PC-9 (cell line): ENCODE measurements at regions not wholly inside any gene's neighbourhood (a gene's known extent, or its start where the extent isn't known, plus 50 kb on each side); places are given as distances from the start of the nearest gene placed in this dataset.

ENCODE experiments used
- BruUV-seq: library from RNA; stranded (reverse); fragments of 400-500 nt; replicated peaks from 2 replicates; lab custom pipeline; 2021; lab: Mats Ljungman, UMichigan
- CTCF ChIA-PET: fragments of 300-600 bp; sonication (Branson Sonifier 250); formaldehyde crosslinking; loops from one replicate; lab custom pipeline; 2022; ENCODE audit warnings: antibody characterized with exemption; lab: Charles Lee
- POLR2A ChIA-PET: fragments of 300-600 bp; sonication (Branson Sonifier 250); formaldehyde crosslinking; loops from one replicate; lab custom pipeline; 2022; ENCODE audit warnings: antibody characterized with exemption; ENCODE audit not compliant: unreplicated experiment; lab: Charles Lee
- DNase-seq, 2 experiments: peaks; one replicate each; pipeline versions ENCODE4 v3.0.0 to v3.0.0-alpha.2; 2015 to 2022; ENCODE audit warnings: mixed read lengths in 1 of 2
- H2AFZ ChIP-seq: fragments of 200-600 bp; sonication (generic); 2 replicates; pipeline ENCODE4 v1.8.1; 2017; ENCODE audit warnings: antibody characterized with exemption
- H3F3A ChIP-seq: fragments of 200-600 bp; sonication (generic); 2 replicates; pipeline ENCODE4 v1.8.1; 2017; ENCODE audit warnings: antibody characterized with exemption, mild to moderate bottlenecking, low read depth; ENCODE audit not compliant: insufficient read depth
- H3K27ac ChIP-seq: fragments of 200-600 bp; sonication (generic); 2 replicates; pipeline ENCODE4 v1.6.1; 2016; ENCODE audit warnings: mixed run types
- H3K27me3 ChIP-seq: fragments of 200-600 bp; sonication (generic); 2 replicates; pipeline ENCODE4 v1.6.1; 2016; ENCODE audit warnings: low read depth, mixed run types; ENCODE audit not compliant: insufficient read depth
- H3K36me3 ChIP-seq: fragments of 200-600 bp; sonication (generic); 2 replicates; pipeline ENCODE4 v1.6.1; 2016; ENCODE audit warnings: low read depth, mixed run types
- H3K4me1 ChIP-seq: fragments of 200-600 bp; sonication (generic); replicated peaks from 2 replicates; pipeline ENCODE4 v1.6.1; 2016; ENCODE audit warnings: mixed run types; ENCODE audit not compliant: insufficient read depth
- H3K4me2 ChIP-seq: fragments of 200-600 bp; sonication (generic); 2 replicates; pipeline ENCODE4 v1.6.1; 2017; ENCODE audit warnings: mixed run types
- H3K4me3 ChIP-seq: fragments of 200-600 bp; sonication (generic); 2 replicates; pipeline ENCODE4 v1.6.1; 2016; ENCODE audit warnings: mixed run types
- H3K79me2 ChIP-seq: fragments of 200-600 bp; sonication (generic); 2 replicates; pipeline ENCODE4 v1.6.1; 2017; ENCODE audit warnings: low read depth, mixed run types
- H3K9me2 ChIP-seq: fragments of 200-600 bp; sonication (generic); 2 replicates; pipeline ENCODE4 v1.8.1; 2017; ENCODE audit warnings: mild to moderate bottlenecking; ENCODE audit not compliant: insufficient read depth
- H3K9me3 ChIP-seq: fragments of 200-600 bp; sonication (generic); 2 replicates; pipeline ENCODE4 v1.8.1; 2016; ENCODE audit warnings: low read depth; ENCODE audit not compliant: insufficient read depth
- H4K20me1 ChIP-seq: fragments of 200-600 bp; sonication (generic); 2 replicates; pipeline ENCODE4 v1.8.1; 2017; ENCODE audit not compliant: insufficient read depth
- CTCF ChIP-seq: fragments of 200-600 bp; sonication (generic); conservative IDR thresholded peaks from 2 replicates; pipeline ENCODE4 v1.6.1; 2017; ENCODE audit warnings: mixed run types, antibody characterized with exemption, mild to moderate bottlenecking, moderate library complexity
- EZH2 ChIP-seq: fragments of 200-600 bp; sonication (generic); IDR thresholded peaks from 2 replicates; pipeline ENCODE4 v1.8.0; 2017; ENCODE audit warnings: antibody characterized with exemption, low read depth
- intact Hi-C: fragments of 100-400 bp; cut with micrococcal nuclease; formaldehyde crosslinking; loops from one replicate; pipeline ENCODE4 v1.10.0; 2022; ENCODE audit not compliant: unreplicated experiment

GRCh38 chr2:160651416-160652200, 158.0 kb upstream of the RBMS1 start:
- H3K79me2 ChIP-seq: no peaks in the 10 kb centered on the region
- H3K4me3 ChIP-seq: no peak overlapping the region
- H3K9me2 ChIP-seq: no peaks in the 10 kb centered on the region
- no peaks in the 10 kb centered on the region for H3K9me3 ChIP-seq
- no peak for DNase-seq
- intact Hi-C loops: loop anchor here (5.0 kb wide), 1 partner anchor 159 kb away; the partner anchor contains the start of gene RBMS1
- no peak overlapping the region for H2AFZ ChIP-seq
- H3F3A ChIP-seq: peaks cover 22% of the 10 kb centered on the region
- ChIA-PET CTCF (interaction anchor here (0.7 kb wide), 1 partner anchor 135 kb away, joined by 7 read pairs; no protein-coding TSS in a partner anchor), POLR2A (no interaction called here)
- no peaks in the 10 kb centered on the region for H3K27me3 ChIP-seq
- H4K20me1 ChIP-seq: no peaks in the 10 kb centered on the region
- H3K27ac ChIP-seq: peak overlapping the region; percentile 50
- TF ChIP-seq EZH2 (no peak), CTCF (no peak)
- H3K4me2 ChIP-seq: no peak overlapping the region
- no TSS peak for BruUV-seq
- H3K36me3 ChIP-seq: no peaks in the 10 kb centered on the region
- H3K4me1 ChIP-seq: peaks cover 41% of the 10 kb centered on the region

- BruUV-seq: no TSS peak
- peaks cover 35% of the 10 kb centered on the region for H3K4me1 ChIP-seq
- no peaks in the 10 kb centered on the region for H3K9me2 ChIP-seq
- no peaks in the 10 kb centered on the region for H3K79me2 ChIP-seq
- no peaks in the 10 kb centered on the region for H3K27me3 ChIP-seq
- H2AFZ ChIP-seq: no peak overlapping the region
- no peaks in the 10 kb centered on the region for H3K9me3 ChIP-seq
- intact Hi-C loops: loop anchor here (5.0 kb wide), 1 partner anchor 160 kb away; the partner anchor contains the start of gene RBMS1
- no peaks in the 10 kb centered on the region for H3K36me3 ChIP-seq
- H3K27ac ChIP-seq: no peak overlapping the region
- H3K4me2 ChIP-seq: no peak overlapping the region
- no peak overlapping the region for H3K4me3 ChIP-seq
- peaks cover 15% of the 10 kb centered on the region for H3F3A ChIP-seq
- TF ChIP-seq EZH2 (no peak), CTCF (no peak)
- CTCF ChIA-PET: no interaction called here
- POLR2A ChIA-PET: no interaction called here
- no peak for DNase-seq
- no peaks in the 10 kb centered on the region for H4K20me1 ChIP-seq
Observed at GRCh38 chr2:160652236-160652635, 158.6 kb upstream of the RBMS1 start.

- DNase-seq: no peak
Observed at GRCh38 chr2:160657196-160657595, 163.6 kb upstream of the RBMS1 start.

More at GRCh38 chr2:160657196-160657595, 163.6 kb upstream of the RBMS1 start:
- no peak overlapping the region for H2AFZ ChIP-seq
- no peak overlapping the region for H3K27ac ChIP-seq
- no peaks in the 10 kb centered on the region for H3F3A ChIP-seq
- no peak overlapping the region for H3K4me3 ChIP-seq
- no peak for TF ChIP-seq CTCF
- no peak for TF ChIP-seq EZH2
- H3K27me3 ChIP-seq: no peaks in the 10 kb centered on the region
- intact Hi-C loops: no loop called here
- no peaks in the 10 kb centered on the region for H4K20me1 ChIP-seq
- H3K4me1 ChIP-seq: no peaks in the 10 kb centered on the region
- no peaks in the 10 kb centered on the region for H3K79me2 ChIP-seq
- no peak overlapping the region for H3K4me2 ChIP-seq
- no peaks in the 10 kb centered on the region for H3K36me3 ChIP-seq
- H3K9me3 ChIP-seq: no peaks in the 10 kb centered on the region
- no peaks in the 10 kb centered on the region for H3K9me2 ChIP-seq
- ChIA-PET POLR2A (no interaction called here), CTCF (no interaction called here)
- BruUV-seq: no TSS peak
